Immature natural killer cell (primary cell): ENCODE measurements at regions not wholly inside any gene's neighbourhood (a gene's known extent, or its start where the extent isn't known, plus 50 kb on each side); places are given as distances from the start of the nearest gene placed in this dataset.

Experiments used
- DNase-seq, 3 donors: peaks; one replicate each; pipeline ENCODE4 v3.0.0; 2022; ENCODE audit warnings: mixed read lengths in 1 of 3
- H3K27ac Mint-ChIP-seq, 6 donors: one replicate each; pipeline ENCODE4 v1.8.0; 2020; ENCODE audit warnings: mixed read lengths in 6 of 6, mild to moderate bottlenecking in 5 of 6, inconsistent platforms in 4 of 6, moderate library complexity in 3 of 6
- H3K27me3 Mint-ChIP-seq, 3 donors: one replicate each; pipeline ENCODE4 v1.8.0; 2020 to 2021; ENCODE audit warnings: low read depth in 3 of 3, mild to moderate bottlenecking in 3 of 3, mixed read lengths in 3 of 3, moderate library complexity in 3 of 3, inconsistent platforms in 1 of 3
- H3K36me3 Mint-ChIP-seq, 3 donors: one replicate each; pipeline ENCODE4 v1.8.0; 2020; ENCODE audit warnings: mixed read lengths in 3 of 3, inconsistent platforms in 2 of 3, mild to moderate bottlenecking in 2 of 3
- H3K4me1 Mint-ChIP-seq, 2 donors: one replicate each; pipeline ENCODE4 v1.8.0; 2020; ENCODE audit warnings: inconsistent platforms in 2 of 2, mild to moderate bottlenecking in 2 of 2, mixed read lengths in 2 of 2, moderate library complexity in 1 of 2
- H3K4me3 Mint-ChIP-seq, 5 donors: one replicate each; pipeline ENCODE4 v1.8.0; 2020; ENCODE audit warnings: mild to moderate bottlenecking in 5 of 5, mixed read lengths in 5 of 5, inconsistent platforms in 3 of 5, moderate library complexity in 3 of 5
- H3K9me3 Mint-ChIP-seq, 6 donors: one replicate each; pipeline ENCODE4 v1.8.0; 2020; ENCODE audit warnings: mild to moderate bottlenecking in 6 of 6, mixed read lengths in 6 of 6, inconsistent platforms in 4 of 6, moderate library complexity in 3 of 6

GRCh38 chr12:124188084-124188483, 106.8 kb upstream of the RFLNA start:
- Mint-ChIP-seq H3K36me3 (no peaks in the 10 kb centered on the region), H3K27me3 (peaks cover 0 to 4% (median 1%) of the 10 kb centered on the region in 3 donors), H3K4me1 (no peaks in the 10 kb centered on the region), H3K27ac (no peak overlapping the region), H3K4me3 (no peak overlapping the region), H3K9me3 (no peaks in the 10 kb centered on the region)
- no peak for DNase-seq

- H3K36me3 Mint-ChIP-seq = no peaks in the 10 kb centered on the region
- no peak overlapping the region for H3K27ac Mint-ChIP-seq
- H3K9me3 Mint-ChIP-seq = no peaks in the 10 kb centered on the region
- H3K4me1 Mint-ChIP-seq = no peaks in the 10 kb centered on the region
- H3K27me3 Mint-ChIP-seq = peaks cover 0 to 4% (median 1%) of the 10 kb centered on the region in 3 donors
- no peak for DNase-seq
- H3K4me3 Mint-ChIP-seq = no peak overlapping the region
These were observed 106.1 kb upstream of the RFLNA start for GRCh38 chr12:124188561-124189405.

- Mint-ChIP-seq H3K27me3 (peaks cover 0 to 4% (median 0%) of the 10 kb centered on the region in 3 donors), H3K27ac (no peak overlapping the region)
These were observed 104.4 kb upstream of the RFLNA start for GRCh38 chr12:124190312-124191023.

GRCh38 chr12:124191024-124191359, 103.9 kb upstream of the RFLNA start:
- H3K36me3 Mint-ChIP-seq = no peaks in the 10 kb centered on the region
- DNase-seq = no peak
- H3K9me3 Mint-ChIP-seq = no peaks in the 10 kb centered on the region
- H3K27ac Mint-ChIP-seq = no peak overlapping the region
- H3K27me3 Mint-ChIP-seq = peaks cover 0 to 5% (median 0%) of the 10 kb centered on the region in 3 donors
- no peaks in the 10 kb centered on the region for H3K4me1 Mint-ChIP-seq
- H3K4me3 Mint-ChIP-seq = no peak overlapping the region

More at GRCh38 chr12:124190312-124191023, 104.4 kb upstream of the RFLNA start:
- DNase-seq = no peak
- Mint-ChIP-seq H3K36me3 (no peaks in the 10 kb centered on the region), H3K4me3 (no peak overlapping the region), H3K4me1 (no peaks in the 10 kb centered on the region), H3K9me3 (no peaks in the 10 kb centered on the region)

GRCh38 chr12:124191966-124192365, 102.9 kb upstream of the RFLNA start:
- no peaks in the 10 kb centered on the region for H3K9me3 Mint-ChIP-seq
- peaks cover 0 to 7% (median 0%) of the 10 kb centered on the region in 3 donors for H3K27me3 Mint-ChIP-seq
- no peaks in the 10 kb centered on the region for H3K36me3 Mint-ChIP-seq
- no peaks in the 10 kb centered on the region for H3K4me1 Mint-ChIP-seq
- DNase-seq = no peak
- H3K4me3 Mint-ChIP-seq = no peak overlapping the region
- H3K27ac Mint-ChIP-seq = no peak overlapping the region

GRCh38 chr12:124194264-124194892, 100.5 kb upstream of the RFLNA start:
- Mint-ChIP-seq H3K36me3 (no peaks in the 10 kb centered on the region), H3K27ac (no peak overlapping the region), H3K4me3 (no peak overlapping the region), H3K4me1 (no peaks in the 10 kb centered on the region), H3K9me3 (no peaks in the 10 kb centered on the region), H3K27me3 (peaks cover 0 to 6% (median 2%) of the 10 kb centered on the region in 3 donors)
- DNase-seq = no peak

- Mint-ChIP-seq H3K36me3 (no peaks in the 10 kb centered on the region), H3K4me3 (no peak overlapping the region), H3K27ac (no peak overlapping the region), H3K27me3 (peaks cover 0 to 5% (median 2%) of the 10 kb centered on the region in 3 donors), H3K4me1 (no peaks in the 10 kb centered on the region), H3K9me3 (no peaks in the 10 kb centered on the region)
- DNase-seq = no peak
These were observed 99.9 kb upstream of the RFLNA start for GRCh38 chr12:124194893-124195566.

- H3K4me3 Mint-ChIP-seq = no peak overlapping the region
- H3K27me3 Mint-ChIP-seq = peaks cover 0 to 5% (median 2%) of the 10 kb centered on the region in 3 donors
- H3K36me3 Mint-ChIP-seq = no peaks in the 10 kb centered on the region
- H3K4me1 Mint-ChIP-seq = no peaks in the 10 kb centered on the region
- DNase-seq = no peak
- H3K9me3 Mint-ChIP-seq = no peaks in the 10 kb centered on the region
- no peak overlapping the region for H3K27ac Mint-ChIP-seq
These were observed 99.3 kb upstream of the RFLNA start for GRCh38 chr12:124195567-124195942.

- Mint-ChIP-seq H3K4me1 (no peaks in the 10 kb centered on the region), H3K4me3 (no peak overlapping the region), H3K9me3 (peaks cover 0 to under 1% (median 0%) of the 10 kb centered on the region in 6 donors), H3K27me3 (peaks cover 0 to 4% (median 2%) of the 10 kb centered on the region in 3 donors), H3K36me3 (no peaks in the 10 kb centered on the region), H3K27ac (no peak overlapping the region)
- DNase-seq = no peak
These were observed 98.7 kb upstream of the RFLNA start for GRCh38 chr12:124196236-124196635.

GRCh38 chr12:124201248-124201647, 93.6 kb upstream of the RFLNA start:
- Mint-ChIP-seq H3K4me1 (no peaks in the 10 kb centered on the region), H3K9me3 (peaks cover 0 to 14% (median 6%) of the 10 kb centered on the region in 6 donors), H3K4me3 (no peak overlapping the region), H3K27me3 (peaks cover 1 to 3% (median 2%) of the 10 kb centered on the region in 3 donors), H3K27ac (no peak overlapping the region), H3K36me3 (peaks cover 0 to 4% (median 0%) of the 10 kb centered on the region in 3 donors)
- no peak for DNase-seq

GRCh38 chr12:124203176-124203575, 91.7 kb upstream of the RFLNA start:
- H3K4me1 Mint-ChIP-seq = no peaks in the 10 kb centered on the region
- peaks cover 0 to 9% (median 0%) of the 10 kb centered on the region in 3 donors for H3K27me3 Mint-ChIP-seq
- peaks cover 0 to 18% (median 8%) of the 10 kb centered on the region in 6 donors for H3K9me3 Mint-ChIP-seq
- no peak overlapping the region for H3K4me3 Mint-ChIP-seq
- no peak for DNase-seq
- peaks cover 0 to 4% (median 0%) of the 10 kb centered on the region in 3 donors for H3K36me3 Mint-ChIP-seq
- H3K27ac Mint-ChIP-seq = no peak overlapping the region

GRCh38 chr12:124205405-124205804, 89.5 kb upstream of the RFLNA start:
- peaks cover 0 to 12% (median 0%) of the 10 kb centered on the region in 3 donors for H3K27me3 Mint-ChIP-seq
- peaks cover 0 to 18% (median 8%) of the 10 kb centered on the region in 6 donors for H3K9me3 Mint-ChIP-seq
- H3K4me3 Mint-ChIP-seq = no peak overlapping the region
- DNase-seq = no peak
- H3K4me1 Mint-ChIP-seq = no peaks in the 10 kb centered on the region
- no peak overlapping the region for H3K27ac Mint-ChIP-seq
- peaks cover 0 to 4% (median 0%) of the 10 kb centered on the region in 3 donors for H3K36me3 Mint-ChIP-seq

GRCh38 chr12:124207049-124207448, 87.8 kb upstream of the RFLNA start:
- Mint-ChIP-seq H3K4me1 (no peaks in the 10 kb centered on the region), H3K27me3 (peaks cover 0 to 8% (median 0%) of the 10 kb centered on the region in 3 donors), H3K9me3 (peaks cover 0 to 15% (median 8%) of the 10 kb centered on the region in 6 donors), H3K36me3 (peaks cover 0 to 4% (median 0%) of the 10 kb centered on the region in 3 donors), H3K4me3 (no peak overlapping the region), H3K27ac (no peak overlapping the region)
- DNase-seq = no peak
